ENCODE measurements at regions not wholly inside any gene's neighbourhood (a gene's known extent, or its start where the extent isn't known, plus 50 kb on each side); places are given as distances from the start of the nearest gene placed in this dataset.

DNA sequence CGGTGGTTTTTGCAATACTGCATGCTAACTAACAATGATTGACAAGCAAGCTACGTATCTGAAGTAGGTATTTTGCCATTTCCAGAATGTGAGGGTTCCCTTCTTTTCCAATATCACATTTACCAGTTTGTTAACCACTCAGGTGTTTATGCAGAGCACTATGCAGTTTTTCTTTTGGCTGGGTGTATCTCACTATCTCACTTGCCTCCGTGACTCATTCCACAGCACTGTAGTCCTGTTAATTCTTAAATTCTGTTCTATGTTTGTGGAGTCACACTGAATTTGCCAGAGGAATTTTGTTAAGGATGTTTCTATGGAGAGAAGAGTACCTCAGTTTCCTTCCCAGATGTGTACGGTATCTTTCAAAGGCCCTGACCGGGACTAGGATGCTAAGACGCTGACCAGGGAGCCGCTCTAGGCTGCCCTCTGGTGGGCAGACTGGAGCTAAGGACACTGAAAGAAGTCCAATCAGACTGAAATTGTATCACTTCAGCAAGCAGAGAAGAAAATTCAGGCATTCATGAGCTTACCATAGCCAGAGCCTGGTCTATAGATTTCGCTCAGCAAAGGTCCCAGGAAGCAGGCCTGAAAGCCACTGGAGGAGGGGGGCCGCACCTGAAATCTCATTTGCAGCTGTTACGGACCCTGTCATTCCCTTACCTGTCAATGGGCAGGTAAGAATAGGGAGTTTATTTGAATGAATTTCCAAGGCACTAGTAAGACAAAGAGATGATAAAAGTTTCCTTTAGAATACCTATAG lies 388.4 kb upstream of the SPOCK3 start:
- no peak for TF ChIP-seq POLR2A (IDR thresholded peaks at IDR 0.05)
- TF ChIP-seq, protein P1, sequence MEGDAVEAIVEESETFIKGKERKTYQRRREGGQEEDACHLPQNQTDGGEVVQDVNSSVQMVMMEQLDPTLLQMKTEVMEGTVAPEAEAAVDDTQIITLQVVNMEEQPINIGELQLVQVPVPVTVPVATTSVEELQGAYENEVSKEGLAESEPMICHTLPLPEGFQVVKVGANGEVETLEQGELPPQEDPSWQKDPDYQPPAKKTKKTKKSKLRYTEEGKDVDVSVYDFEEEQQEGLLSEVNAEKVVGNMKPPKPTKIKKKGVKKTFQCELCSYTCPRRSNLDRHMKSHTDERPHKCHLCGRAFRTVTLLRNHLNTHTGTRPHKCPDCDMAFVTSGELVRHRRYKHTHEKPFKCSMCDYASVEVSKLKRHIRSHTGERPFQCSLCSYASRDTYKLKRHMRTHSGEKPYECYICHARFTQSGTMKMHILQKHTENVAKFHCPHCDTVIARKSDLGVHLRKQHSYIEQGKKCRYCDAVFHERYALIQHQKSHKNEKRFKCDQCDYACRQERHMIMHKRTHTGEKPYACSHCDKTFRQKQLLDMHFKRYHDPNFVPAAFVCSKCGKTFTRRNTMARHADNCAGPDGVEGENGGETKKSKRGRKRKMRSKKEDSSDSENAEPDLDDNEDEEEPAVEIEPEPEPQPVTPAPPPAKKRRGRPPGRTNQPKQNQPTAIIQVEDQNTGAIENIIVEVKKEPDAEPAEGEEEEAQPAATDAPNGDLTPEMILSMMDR (IDR thresholded peaks at IDR 0.05): peak in 4 of 6 experiments; percentile 18 to 33 (median 26)

Data from Peyer's patch (tissue), 4 donors.